C4-2B (cell line): ENCODE measurements at regions not wholly inside any gene's neighbourhood (a gene's known extent, or its start where the extent isn't known, plus 50 kb on each side); places are given as distances from the start of the nearest gene placed in this dataset.

Source experiments
- CTCF ChIP-seq: fragments of 450-650 bp; conservative IDR thresholded peaks from 2 replicates; pipeline ENCODE4 v1.5.1; 2017; ENCODE audit warnings: mild to moderate bottlenecking
- ZFX ChIP-seq: fragments of 450-650 bp; IDR thresholded peaks from 2 replicates; pipeline ENCODE4 v1.6.1; 2017

- TF ChIP-seq CTCF (no peak), ZFX (no peak)
Observed at GRCh38 chr9:135190789-135191577, 103.5 kb downstream of the OLFM1 start.
